Liver (tissue), 3 donors: ENCODE measurements at regions not wholly inside any gene's neighbourhood (a gene's known extent, or its start where the extent isn't known, plus 50 kb on each side); places are given as distances from the start of the nearest gene placed in this dataset.

Source experiments
- ATF3 ChIP-seq: IDR thresholded peaks from 2 replicates; pipeline ENCODE4 v1.6.1; 2016; ENCODE audit warnings: antibody characterized with exemption
- CTCF ChIP-seq: fragments of 150-350 bp; IDR thresholded peaks from 2 replicates; pipeline ENCODE4 v1.5.1; 2017; ENCODE audit warnings: improper control_type of control experiment, low read depth, low read length; ENCODE audit not compliant: missing input control
- EGR1 ChIP-seq, 2 donors: IDR thresholded peaks; 2 replicates each; pipeline ENCODE4 v1.6.1; 2016 to 2018; ENCODE audit warnings: antibody characterized with exemption in 2 of 2, low read depth in 2 of 2
- FOXA1 ChIP-seq: IDR thresholded peaks from 2 replicates; pipeline ENCODE4 v1.6.1; 2016; ENCODE audit warnings: antibody characterized with exemption
- GABPA ChIP-seq, 2 donors: IDR thresholded peaks in 1 of 2; conservative IDR thresholded peaks in 1 of 2; 2 replicates each; pipeline ENCODE4 v1.6.1; 2016; ENCODE audit warnings: antibody characterized with exemption in 2 of 2, mild to moderate bottlenecking in 1 of 2, moderate library complexity in 1 of 2
- JUND ChIP-seq, 2 donors: IDR thresholded peaks; 2 replicates each; pipeline ENCODE4 v1.6.1; 2016; ENCODE audit warnings: antibody characterized with exemption in 2 of 2
- NR2F2 ChIP-seq: IDR thresholded peaks from 2 replicates; pipeline ENCODE4 v1.6.1; 2016; ENCODE audit warnings: antibody characterized with exemption
- RAD21 ChIP-seq, 2 donors: IDR thresholded peaks; 2 replicates each; pipeline ENCODE4 v1.6.1; 2016; ENCODE audit warnings: antibody characterized with exemption in 2 of 2, mild to moderate bottlenecking in 2 of 2
- REST ChIP-seq: IDR thresholded peaks from 2 replicates; pipeline ENCODE4 v1.6.1; 2016; ENCODE audit warnings: antibody characterized with exemption, mild to moderate bottlenecking
- SP1 ChIP-seq: IDR thresholded peaks from 2 replicates; pipeline ENCODE4 v1.6.1; 2018; ENCODE audit warnings: antibody characterized with exemption, mild to moderate bottlenecking
- TAF1 ChIP-seq: conservative IDR thresholded peaks from 2 replicates; pipeline ENCODE4 v1.6.1; 2016; ENCODE audit warnings: antibody characterized with exemption, mild to moderate bottlenecking
- YY1 ChIP-seq: IDR thresholded peaks from 2 replicates; pipeline ENCODE4 v1.6.1; 2016; ENCODE audit warnings: antibody characterized with exemption, mild to moderate bottlenecking
- TF ChIP-seq, protein P1 (sequence below): IDR thresholded peaks from 2 replicates; pipeline ENCODE4 v1.6.1; 2016; ENCODE audit warnings: antibody characterized with exemption
- TF ChIP-seq, protein P2 (sequence below): IDR thresholded peaks from 2 replicates; pipeline ENCODE4 v1.6.1; 2016; ENCODE audit warnings: antibody characterized with exemption
- donor health status: healthy.
- donor health status: healthy.

- no peak for TF ChIP-seq CTCF
- no peak for TF ChIP-seq NR2F2
- TF ChIP-seq REST, result no peak
- no peak for TF ChIP-seq GABPA (IDR thresholded peaks at IDR 0.05 in 1 of 2, conservative IDR thresholded peaks at IDR 0.05 in 1 of 2)
- no peak for TF ChIP-seq RAD21 (IDR thresholded peaks at IDR 0.05)
- no peak for TF ChIP-seq TAF1
- TF ChIP-seq YY1, result no peak
- no peak for TF ChIP-seq SP1
- TF ChIP-seq, protein P1, sequence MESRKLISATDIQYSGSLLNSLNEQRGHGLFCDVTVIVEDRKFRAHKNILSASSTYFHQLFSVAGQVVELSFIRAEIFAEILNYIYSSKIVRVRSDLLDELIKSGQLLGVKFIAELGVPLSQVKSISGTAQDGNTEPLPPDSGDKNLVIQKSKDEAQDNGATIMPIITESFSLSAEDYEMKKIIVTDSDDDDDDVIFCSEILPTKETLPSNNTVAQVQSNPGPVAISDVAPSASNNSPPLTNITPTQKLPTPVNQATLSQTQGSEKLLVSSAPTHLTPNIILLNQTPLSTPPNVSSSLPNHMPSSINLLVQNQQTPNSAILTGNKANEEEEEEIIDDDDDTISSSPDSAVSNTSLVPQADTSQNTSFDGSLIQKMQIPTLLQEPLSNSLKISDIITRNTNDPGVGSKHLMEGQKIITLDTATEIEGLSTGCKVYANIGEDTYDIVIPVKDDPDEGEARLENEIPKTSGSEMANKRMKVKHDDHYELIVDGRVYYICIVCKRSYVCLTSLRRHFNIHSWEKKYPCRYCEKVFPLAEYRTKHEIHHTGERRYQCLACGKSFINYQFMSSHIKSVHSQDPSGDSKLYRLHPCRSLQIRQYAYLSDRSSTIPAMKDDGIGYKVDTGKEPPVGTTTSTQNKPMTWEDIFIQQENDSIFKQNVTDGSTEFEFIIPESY, result no peak
- TF ChIP-seq FOXA1, result no peak
- TF ChIP-seq JUND (IDR thresholded peaks at IDR 0.05), result no peak
- no peak for TF ChIP-seq EGR1 (IDR thresholded peaks at IDR 0.05; ENCODE audit: low read depth in 2 of 2)
- TF ChIP-seq ATF3, result no peak
- TF ChIP-seq, protein P2, sequence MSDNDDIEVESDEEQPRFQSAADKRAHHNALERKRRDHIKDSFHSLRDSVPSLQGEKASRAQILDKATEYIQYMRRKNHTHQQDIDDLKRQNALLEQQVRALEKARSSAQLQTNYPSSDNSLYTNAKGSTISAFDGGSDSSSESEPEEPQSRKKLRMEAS, result no peak
Measured at GRCh38 chr5:72677447-72677846, 139.0 kb upstream of the TNPO1 start.
